Activated effector memory CD4-positive, alpha-beta T cell treated with Interleukin-2 at 50 U/mL for 16 hours (primary cell): ENCODE measurements at regions not wholly inside any gene's neighbourhood (a gene's known extent, or its start where the extent isn't known, plus 50 kb on each side); places are given as distances from the start of the nearest gene placed in this dataset.

Experiments used
- DNase-seq: peaks from one replicate; pipeline ENCODE4 v3.0.0-alpha.2; 2020

GRCh38 chr16:66289051-66289680 lies 77.3 kb upstream of the CDH5 start:
- no peak for DNase-seq

DNA sequence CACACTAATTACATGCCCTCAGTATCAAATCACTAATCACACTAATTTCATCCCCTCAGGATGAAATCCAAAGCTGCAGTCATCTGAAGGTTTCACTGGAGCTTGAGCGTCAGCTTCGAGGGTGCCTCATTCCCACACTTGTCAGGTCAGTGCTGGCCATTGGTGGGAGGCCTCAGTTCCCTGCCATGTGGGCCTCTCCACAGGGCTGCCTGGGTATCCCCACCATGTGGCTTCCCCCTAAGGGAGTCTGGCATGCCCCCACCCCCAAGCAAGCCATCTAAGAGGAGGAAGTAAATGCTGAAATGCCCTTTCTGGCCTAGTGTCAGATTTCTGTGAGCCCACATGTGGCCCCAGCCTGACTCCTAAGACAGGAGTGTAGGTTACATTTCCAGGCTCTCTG lies 78.6 kb upstream of the CDH5 start:
- DNase-seq = no peak

GRCh38 chr16:66287416-66287815 lies 79.1 kb upstream of the CDH5 start:
- no peak for DNase-seq

- DNase-seq = no peak
Observed at GRCh38 chr16:66286527-66286926, 80.0 kb upstream of the CDH5 start.

DNA sequence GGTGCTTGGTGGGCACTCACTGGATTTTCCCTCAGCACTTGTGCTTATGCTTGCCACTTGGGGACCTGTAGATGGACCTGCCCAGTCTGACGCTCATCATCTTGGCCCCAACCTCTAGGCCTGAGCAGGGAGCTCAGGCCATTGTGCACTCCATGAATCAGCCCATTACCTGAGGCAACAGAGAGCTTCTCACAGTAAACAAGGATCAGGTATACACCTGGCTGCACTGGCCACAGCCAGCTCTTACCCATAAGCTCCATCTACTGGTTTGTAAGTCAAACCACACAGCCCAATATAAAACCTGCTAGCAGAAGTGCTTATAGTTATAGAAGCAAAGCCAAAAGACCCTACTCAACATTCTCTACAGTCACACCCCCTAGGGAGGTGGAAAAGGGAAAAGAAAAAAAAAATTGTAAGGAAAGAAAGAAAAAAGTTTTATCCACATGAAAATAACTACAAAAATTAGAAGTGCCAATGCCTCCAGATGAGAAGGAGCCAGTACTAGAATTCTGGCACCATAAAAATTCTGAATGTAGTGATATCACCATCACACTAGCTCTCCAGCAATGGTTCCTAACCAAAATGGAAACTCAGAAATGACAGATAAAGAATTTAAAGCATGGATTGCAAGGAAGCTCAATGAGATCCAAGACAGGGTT lies 87.8 kb upstream of the CDH5 start:
- DNase-seq = no peak

GRCh38 chr16:66278111-66278531 lies 88.4 kb upstream of the CDH5 start:
- no peak for DNase-seq

DNA sequence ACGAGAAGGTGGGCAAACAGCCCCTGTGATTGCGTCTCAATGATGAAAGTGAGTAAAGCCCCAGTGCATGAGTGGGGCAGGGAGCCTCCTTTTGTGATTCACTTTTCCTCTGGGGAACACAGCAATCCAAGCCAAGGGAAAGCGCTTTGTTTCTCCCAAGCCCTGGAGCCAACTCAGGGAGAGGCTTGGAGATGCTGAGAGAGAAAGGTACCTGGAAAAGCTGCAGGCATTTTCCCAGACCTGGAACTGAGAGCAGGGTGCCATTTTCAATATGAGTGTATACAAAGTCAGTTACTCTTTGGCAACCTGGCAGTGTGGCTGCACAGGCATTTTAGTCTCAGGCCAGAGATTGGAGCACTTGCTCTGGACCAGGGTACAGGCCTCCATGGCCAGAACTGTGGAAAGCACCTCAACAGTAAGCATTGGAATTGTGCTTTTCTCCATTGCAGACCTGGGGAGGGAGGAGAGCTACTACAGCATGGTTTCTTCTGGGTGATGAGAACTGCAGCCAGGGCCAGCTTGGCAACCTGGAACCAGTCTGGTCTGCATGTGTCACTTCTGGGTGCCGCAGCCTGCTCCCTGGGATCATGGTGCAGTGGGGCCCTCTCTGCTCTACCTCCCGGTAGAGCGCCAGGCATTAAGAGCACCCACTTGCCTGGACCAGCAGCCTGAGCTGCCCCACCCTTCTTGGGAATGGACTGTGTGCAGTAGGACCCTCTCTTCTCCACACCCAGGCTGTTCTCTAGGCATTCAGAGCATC lies 89.0 kb upstream of the CDH5 start:
- DNase-seq = no peak

DNA sequence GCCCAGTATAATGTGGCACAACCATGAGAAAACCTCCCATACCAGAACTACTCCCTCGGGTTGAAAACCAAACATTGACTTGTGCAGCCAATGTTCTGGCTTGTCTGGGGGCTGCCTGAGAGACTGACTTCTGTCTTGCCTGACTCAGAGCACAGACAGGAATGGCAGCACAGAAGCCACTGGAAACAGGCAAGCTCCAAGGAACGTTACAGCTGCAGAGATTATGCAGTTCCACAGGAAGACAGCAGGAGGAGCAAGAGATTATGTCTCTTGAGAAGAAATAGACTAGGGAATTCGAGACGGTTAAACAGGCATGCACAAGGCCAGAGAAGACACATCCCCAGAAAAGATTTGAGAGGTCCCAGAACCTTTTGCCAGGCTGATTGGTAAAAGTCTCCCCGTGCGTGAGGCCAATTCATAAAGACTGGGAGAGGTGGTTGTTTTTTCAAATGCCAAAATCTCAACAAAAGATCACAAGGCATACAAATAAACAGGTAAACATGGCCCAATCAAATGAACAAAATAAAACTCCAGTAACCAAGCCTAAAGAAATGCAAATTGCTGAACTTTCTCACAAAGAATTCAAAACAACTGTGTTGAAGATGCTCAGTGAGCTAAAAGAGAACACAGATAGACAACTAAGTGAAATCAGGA lies 90.6 kb upstream of the CDH5 start:
- DNase-seq = no peak

- no peak for DNase-seq
Observed at GRCh38 chr16:66274335-66275110, 92.0 kb upstream of the CDH5 start.

- no peak for DNase-seq
Observed at GRCh38 chr16:66273644-66274334, 92.7 kb upstream of the CDH5 start.

DNA sequence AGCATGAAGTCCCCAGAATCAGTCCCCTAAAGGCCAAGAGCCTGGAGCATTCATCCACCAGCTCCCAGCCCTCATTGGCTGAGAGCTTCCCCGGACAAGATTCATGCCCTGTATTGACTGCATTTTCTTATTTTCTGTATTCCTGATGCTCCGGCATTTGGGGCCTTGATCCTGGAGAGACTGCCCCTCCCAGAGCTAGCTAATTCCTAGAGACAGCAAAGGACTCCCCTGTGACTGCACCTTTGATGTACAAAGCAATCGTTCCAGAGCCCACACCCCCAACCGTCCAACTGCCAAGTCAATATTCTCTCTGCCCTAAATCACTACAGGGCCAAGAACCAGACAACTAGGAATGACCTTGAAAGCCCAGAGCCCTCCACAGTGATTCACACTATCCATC lies 93.4 kb upstream of the CDH5 start:
- no peak for DNase-seq

DNA sequence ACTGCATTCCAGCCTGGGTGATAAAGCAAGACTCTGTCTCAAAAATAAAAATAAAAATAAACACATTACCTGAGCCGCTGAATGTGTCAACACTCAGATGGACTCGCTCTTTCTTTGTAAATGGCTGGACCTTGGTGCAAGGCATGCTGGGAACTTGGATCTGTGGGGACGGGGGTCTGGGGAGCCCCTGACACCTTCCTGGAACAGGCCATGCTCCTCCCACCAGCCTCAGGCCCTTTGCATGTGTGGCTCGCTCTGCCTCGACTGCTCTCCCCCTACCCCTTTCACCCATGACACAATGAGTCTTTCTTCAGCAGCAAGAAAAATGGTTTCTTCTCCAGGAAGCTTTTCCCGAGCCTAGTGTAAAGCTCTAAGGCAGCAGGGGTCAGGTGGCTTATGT lies 94.0 kb upstream of the CDH5 start:
- DNase-seq = no peak

DNA sequence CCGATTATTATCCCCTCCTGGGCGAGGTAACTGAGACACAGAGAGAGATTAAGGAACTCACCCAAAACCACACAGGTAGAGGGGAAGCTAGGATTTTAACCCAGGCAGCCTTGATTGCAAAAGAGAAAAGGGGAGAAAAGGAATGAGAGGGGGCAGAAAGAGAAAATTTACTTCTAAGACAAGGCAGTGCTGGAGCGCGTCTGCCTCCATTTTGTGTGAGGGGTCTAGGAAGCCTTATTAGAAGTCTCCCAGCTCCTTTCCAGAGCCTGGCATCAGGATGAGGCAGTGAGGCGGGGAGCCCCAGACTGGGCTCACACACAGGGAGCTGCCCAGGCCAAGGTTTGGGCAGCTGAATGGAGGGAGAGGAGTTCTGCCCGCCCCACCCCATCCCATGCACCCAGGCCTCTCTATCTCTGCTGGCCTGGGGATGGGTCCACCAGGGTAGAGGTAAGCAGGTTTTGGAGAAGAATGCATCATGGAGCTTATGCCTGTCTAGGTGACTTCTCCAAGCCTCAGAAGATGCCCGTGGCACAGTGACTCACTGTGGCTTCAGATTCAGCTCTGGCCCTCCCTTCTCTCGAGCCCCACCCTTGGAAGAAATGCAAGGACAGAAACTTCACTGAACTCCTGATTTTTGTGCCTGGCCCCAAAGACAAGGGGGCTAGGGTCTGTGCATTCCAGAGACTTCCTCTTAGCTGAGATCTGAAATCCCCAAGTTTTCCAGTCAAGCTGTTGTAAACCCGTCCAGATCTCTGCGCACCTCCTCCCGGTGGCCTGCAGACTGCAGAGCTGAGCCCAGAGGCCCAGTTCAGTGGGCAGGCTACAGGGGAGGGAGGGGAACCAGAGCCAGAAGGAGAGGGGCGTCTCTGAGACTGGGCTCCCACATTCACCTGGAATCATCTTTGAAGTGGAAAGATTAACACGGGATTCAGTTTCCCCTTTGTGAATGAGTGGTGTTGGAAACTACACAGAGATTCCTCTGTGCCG lies 95.1 kb upstream of the CDH5 start:
- DNase-seq = no peak

- peak; percentile 39 for DNase-seq
Observed at GRCh38 chr16:66270333-66270927, 96.1 kb upstream of the CDH5 start.

- DNase-seq = no peak
Observed at GRCh38 chr16:66269617-66270332, 96.7 kb upstream of the CDH5 start.

- no peak for DNase-seq
Observed at GRCh38 chr16:66267292-66268014, 99.0 kb upstream of the CDH5 start.

- no peak for DNase-seq
Observed at GRCh38 chr16:66266436-66267291, 99.8 kb upstream of the CDH5 start.

- DNase-seq = no peak
Observed at GRCh38 chr16:66265556-66266141, 100.8 kb upstream of the CDH5 start.
